ENCODE measurements at regions not wholly inside any gene's neighbourhood (a gene's known extent, or its start where the extent isn't known, plus 50 kb on each side); places are given as distances from the start of the nearest gene placed in this dataset.

GRCh38 chr6:156658966-156659821 is 118.0 kb upstream of the ARID1B start:
- no peaks in the 10 kb centered on the region for H3K27me3 ChIP-seq
- H3K27ac ChIP-seq, result no peak overlapping the region
- no peak overlapping the region for H3K4me3 ChIP-seq
- no peaks in the 10 kb centered on the region for H3K9me3 ChIP-seq (ENCODE audit: low read depth)
- H3K36me3 ChIP-seq, result no peaks in the 10 kb centered on the region
- H3K4me1 ChIP-seq (ENCODE audit: low read depth), result peaks cover 12% of the 10 kb centered on the region
- peak in 1 of 2 donors; percentile 55 for DNase-seq (ENCODE audit: low read depth in 1 of 2, low spot score in 1 of 2)
- TF ChIP-seq CTCF (IDR thresholded peaks at IDR 0.05; ENCODE audit: low read depth, low read length), result peak; percentile 21

GRCh38 chr6:156658186-156658965 is 118.8 kb upstream of the ARID1B start:
- no peaks in the 10 kb centered on the region for H3K36me3 ChIP-seq
- peaks cover 12% of the 10 kb centered on the region for H3K4me1 ChIP-seq (ENCODE audit: low read depth)
- no peak for TF ChIP-seq CTCF (IDR thresholded peaks at IDR 0.05; ENCODE audit: low read depth, low read length)
- H3K4me3 ChIP-seq, result no peak overlapping the region
- no peak overlapping the region for H3K27ac ChIP-seq
- DNase-seq (ENCODE audit: low read depth in 1 of 2, low spot score in 1 of 2), result peak in 1 of 2 donors; percentile 98
- H3K9me3 ChIP-seq (ENCODE audit: low read depth), result no peaks in the 10 kb centered on the region
- no peaks in the 10 kb centered on the region for H3K27me3 ChIP-seq

GRCh38 chr6:156657296-156657695 is 119.9 kb upstream of the ARID1B start:
- no peaks in the 10 kb centered on the region for H3K9me3 ChIP-seq (ENCODE audit: low read depth)
- no peak for TF ChIP-seq CTCF (IDR thresholded peaks at IDR 0.05; ENCODE audit: low read depth, low read length)
- H3K4me3 ChIP-seq, result no peak overlapping the region
- no peaks in the 10 kb centered on the region for H3K27me3 ChIP-seq
- peak in 1 of 2 donors; percentile 46 for DNase-seq (ENCODE audit: low read depth in 1 of 2, low spot score in 1 of 2)
- H3K36me3 ChIP-seq, result no peaks in the 10 kb centered on the region
- H3K4me1 ChIP-seq (ENCODE audit: low read depth), result peaks cover 12% of the 10 kb centered on the region
- H3K27ac ChIP-seq, result no peak overlapping the region

GRCh38 chr6:156654919-156655918 is 122.0 kb upstream of the ARID1B start:
- Histone ChIP-seq H3K4me1 (ENCODE audit: low read depth) (peaks cover 12% of the 10 kb centered on the region), H3K36me3 (no peaks in the 10 kb centered on the region), H3K27me3 (no peaks in the 10 kb centered on the region), H3K4me3 (no peak overlapping the region), H3K9me3 (ENCODE audit: low read depth) (peaks cover 2% of the 10 kb centered on the region), H3K27ac (no peak overlapping the region)
- DNase-seq (ENCODE audit: low read depth in 1 of 2, low spot score in 1 of 2), result no peak
- TF ChIP-seq CTCF (IDR thresholded peaks at IDR 0.05; ENCODE audit: low read depth, low read length), result no peak

GRCh38 chr6:156652231-156652750 is 124.9 kb upstream of the ARID1B start:
- no peak for DNase-seq (ENCODE audit: low read depth in 1 of 2, low spot score in 1 of 2)
- Histone ChIP-seq H3K4me1 (ENCODE audit: low read depth) (peaks cover 6% of the 10 kb centered on the region), H3K27me3 (no peaks in the 10 kb centered on the region), H3K9me3 (ENCODE audit: low read depth) (peaks cover 2% of the 10 kb centered on the region), H3K36me3 (no peaks in the 10 kb centered on the region), H3K27ac (no peak overlapping the region), H3K4me3 (no peak overlapping the region)
- TF ChIP-seq CTCF (IDR thresholded peaks at IDR 0.05; ENCODE audit: low read depth, low read length), result no peak
